ENCODE measurements at regions not wholly inside any gene's neighbourhood (a gene's known extent, or its start where the extent isn't known, plus 50 kb on each side); places are given as distances from the start of the nearest gene placed in this dataset.

- no peak for ATAC-seq (ENCODE audit: low read depth)
- 73% methylated on average over 14 of the region's 16 CpGs for WGBS (ENCODE audit: insufficient coverage)
Measured at GRCh38 chr11:134753771-134754520, 341.9 kb upstream of the B3GAT1 start.

More at GRCh38 chr11:134753771-134754520, 341.9 kb upstream of the B3GAT1 start:
- ChIA-PET POLR2A (no interaction called here), CTCF (no interaction called here)
- Histone ChIP-seq H3K4me1 (ENCODE audit: control insufficient read depth in 2 of 2, insufficient read depth in 2 of 2, low read length in 2 of 2) (no peaks in the 10 kb centered on the region), H2AFZ (ENCODE audit: insufficient read depth, low read depth, low read length, poor library complexity, severe bottlenecking) (no peak overlapping the region), H3K4me3 (ENCODE audit: control extremely low read depth in 1 of 5, extremely low read depth in 1 of 5, insufficient read depth in 1 of 5, low read depth in 2 of 5, low read length in 4 of 5) (no peak overlapping the region), H3K36me3 (replicated peaks in 1 of 2; ENCODE audit: control extremely low read depth in 1 of 2, control insufficient read depth in 1 of 2, extremely low read depth in 1 of 2, insufficient read depth in 2 of 2, low read length in 1 of 2) (no peaks in the 10 kb centered on the region), H3K9me3 (ENCODE audit: control extremely low read depth in 1 of 3, control insufficient read depth in 2 of 3, insufficient read depth in 1 of 3, low read length in 2 of 3) (peaks cover 0 to 6% (median 0%) of the 10 kb centered on the region in 3 donors), H3K4me2 (replicated peaks; ENCODE audit: low read depth, low read length, poor library complexity, severe bottlenecking) (no peak overlapping the region), H3K9ac (ENCODE audit: low read length) (no peak overlapping the region), H3K27me3 (replicated peaks in 1 of 4; ENCODE audit: control extremely low read depth in 1 of 4, control insufficient read depth in 3 of 4, insufficient read depth in 4 of 4, low read length in 3 of 4) (no peaks in the 10 kb centered on the region), H3K79me2 (ENCODE audit: control insufficient read depth, insufficient read depth, low read length) (no peaks in the 10 kb centered on the region), H4K20me1 (ENCODE audit: control insufficient read depth, insufficient read depth, low read length, poor library complexity, severe bottlenecking) (no peaks in the 10 kb centered on the region), H3K27ac (ENCODE audit: low read length in 2 of 2) (no peak overlapping the region)
- H3K27ac Mint-ChIP-seq = no peak overlapping the region
- TF ChIP-seq CTCF (IDR thresholded peaks at IDR 0.05) (no peak), EZH2 (IDR thresholded peaks at IDR 0.05; ENCODE audit: borderline replicate concordance, insufficient read depth, low read depth, low read length, poor library complexity, severe bottlenecking) (no peak)
- H3K9me3 Mint-ChIP-seq (ENCODE audit: insufficient read depth) = no peaks in the 10 kb centered on the region
- intact Hi-C loops (cut with micrococcal nuclease) = no loop called here
- no peak for DNase-seq
- H3K27me3 Mint-ChIP-seq = peaks cover 6% of the 10 kb centered on the region
- H3K4me3 Mint-ChIP-seq = no peak overlapping the region
- no peaks in the 10 kb centered on the region for H3K4me1 Mint-ChIP-seq
